ENCODE measurements at regions not wholly inside any gene's neighbourhood (a gene's known extent, or its start where the extent isn't known, plus 50 kb on each side); places are given as distances from the start of the nearest gene placed in this dataset.

DNA sequence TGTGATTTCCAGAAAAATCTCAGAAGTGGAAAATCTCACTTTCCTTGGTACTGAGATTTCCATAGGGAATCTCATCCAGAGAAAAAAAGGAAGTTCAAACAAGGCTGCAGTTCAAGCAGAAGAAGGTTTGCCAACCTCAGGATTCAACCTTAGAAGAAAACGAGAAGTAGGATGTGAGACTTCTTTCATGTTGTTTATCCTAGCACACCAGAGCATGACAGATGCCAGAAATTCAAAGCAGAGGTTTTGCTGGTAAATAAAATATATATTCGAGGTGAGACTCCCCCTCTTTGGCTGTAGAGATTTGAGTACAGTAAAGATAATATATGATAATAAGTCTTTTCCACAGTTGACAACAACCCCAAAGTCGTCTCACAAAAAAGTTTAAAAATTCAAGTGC is 116.9 kb upstream of the SMC2 start:
- intact Hi-C loops (cut with DNase I; ENCODE audit: low total_unique reads): no loop called here
- DNase-seq (ENCODE audit: low spot score in 2 of 2): no peak
- no peak overlapping the region for H3K4me3 ChIP-seq (ENCODE audit: low read depth, poor library complexity, severe bottlenecking)
- 70 to 75% methylated on average over 3 of the region's 3 CpGs for WGBS, 2 donors
- TF ChIP-seq, protein P1, sequence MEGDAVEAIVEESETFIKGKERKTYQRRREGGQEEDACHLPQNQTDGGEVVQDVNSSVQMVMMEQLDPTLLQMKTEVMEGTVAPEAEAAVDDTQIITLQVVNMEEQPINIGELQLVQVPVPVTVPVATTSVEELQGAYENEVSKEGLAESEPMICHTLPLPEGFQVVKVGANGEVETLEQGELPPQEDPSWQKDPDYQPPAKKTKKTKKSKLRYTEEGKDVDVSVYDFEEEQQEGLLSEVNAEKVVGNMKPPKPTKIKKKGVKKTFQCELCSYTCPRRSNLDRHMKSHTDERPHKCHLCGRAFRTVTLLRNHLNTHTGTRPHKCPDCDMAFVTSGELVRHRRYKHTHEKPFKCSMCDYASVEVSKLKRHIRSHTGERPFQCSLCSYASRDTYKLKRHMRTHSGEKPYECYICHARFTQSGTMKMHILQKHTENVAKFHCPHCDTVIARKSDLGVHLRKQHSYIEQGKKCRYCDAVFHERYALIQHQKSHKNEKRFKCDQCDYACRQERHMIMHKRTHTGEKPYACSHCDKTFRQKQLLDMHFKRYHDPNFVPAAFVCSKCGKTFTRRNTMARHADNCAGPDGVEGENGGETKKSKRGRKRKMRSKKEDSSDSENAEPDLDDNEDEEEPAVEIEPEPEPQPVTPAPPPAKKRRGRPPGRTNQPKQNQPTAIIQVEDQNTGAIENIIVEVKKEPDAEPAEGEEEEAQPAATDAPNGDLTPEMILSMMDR (IDR thresholded peaks at IDR 0.05): no peak
- no peak for TF ChIP-seq POLR2A (IDR thresholded peaks at IDR 0.05)

DNA sequence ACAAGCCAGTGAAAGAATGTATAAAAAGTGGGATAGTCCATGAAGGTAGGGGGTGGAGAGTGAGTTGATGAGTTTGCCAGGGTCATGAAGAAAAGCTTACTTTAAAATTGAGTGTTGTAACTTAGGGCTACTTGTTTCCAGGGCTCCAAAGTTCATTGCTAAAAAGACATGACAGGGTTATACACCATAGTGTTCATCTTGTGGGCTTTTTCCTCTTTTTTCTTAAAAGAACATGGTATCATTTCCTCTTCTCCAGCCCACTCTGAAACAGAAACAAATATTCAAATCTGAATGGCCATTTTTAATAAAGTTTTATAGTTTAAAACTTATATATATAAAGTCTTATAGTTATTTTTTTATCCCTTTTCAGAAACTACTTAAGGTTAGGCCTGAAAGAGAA is 115.7 kb upstream of the SMC2 start:
- no peak for DNase-seq (ENCODE audit: low spot score in 2 of 2)
- H3K4me3 ChIP-seq (ENCODE audit: low read depth, poor library complexity, severe bottlenecking): no peak overlapping the region
- no peak for TF ChIP-seq POLR2A (IDR thresholded peaks at IDR 0.05)
- TF ChIP-seq, protein P1 (IDR thresholded peaks at IDR 0.05): no peak
- intact Hi-C loops (cut with DNase I; ENCODE audit: low total_unique reads): no loop called here

DNA sequence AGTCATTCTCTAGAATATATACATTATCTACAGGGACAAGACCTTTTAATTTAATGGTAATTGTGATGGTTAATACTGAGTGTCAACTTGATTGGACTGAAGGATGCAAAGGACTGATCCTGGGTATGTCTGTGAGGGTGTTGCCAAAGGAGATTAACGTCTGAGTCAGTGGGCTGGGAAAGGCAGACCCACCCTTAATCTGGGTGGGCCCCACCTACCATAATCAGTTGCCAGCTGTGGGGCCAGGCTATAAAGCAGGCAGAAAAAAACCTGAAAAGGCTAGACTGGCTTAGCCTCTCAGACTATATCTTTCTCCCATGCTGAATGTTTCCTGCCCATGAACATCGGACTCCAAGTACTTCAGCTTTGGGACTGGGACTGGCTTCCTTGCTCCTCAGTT is 112.2 kb upstream of the SMC2 start:
- no peak for DNase-seq (ENCODE audit: low spot score in 2 of 2)
- no peak overlapping the region for H3K4me3 ChIP-seq (ENCODE audit: low read depth, poor library complexity, severe bottlenecking)
- TF ChIP-seq POLR2A (IDR thresholded peaks at IDR 0.05): no peak
- TF ChIP-seq, protein P1 (IDR thresholded peaks at IDR 0.05): no peak
- intact Hi-C loops (cut with DNase I; ENCODE audit: low total_unique reads): no loop called here
- 55 to 83% methylated on average over 2 of the region's 2 CpGs for WGBS, 2 donors

- intact Hi-C loops (cut with DNase I; ENCODE audit: low total_unique reads): no loop called here
- WGBS, 2 donors: 71 to 88% methylated on average over 1 of the region's 1 CpG
- no peak for DNase-seq (ENCODE audit: low spot score in 2 of 2)
- TF ChIP-seq POLR2A (IDR thresholded peaks at IDR 0.05): no peak
- TF ChIP-seq, protein P1 (IDR thresholded peaks at IDR 0.05): no peak
- H3K4me3 ChIP-seq (ENCODE audit: low read depth, poor library complexity, severe bottlenecking): no peak overlapping the region
Observed at GRCh38 chr9:103985077-103985476, 109.0 kb upstream of the SMC2 start.

DNA sequence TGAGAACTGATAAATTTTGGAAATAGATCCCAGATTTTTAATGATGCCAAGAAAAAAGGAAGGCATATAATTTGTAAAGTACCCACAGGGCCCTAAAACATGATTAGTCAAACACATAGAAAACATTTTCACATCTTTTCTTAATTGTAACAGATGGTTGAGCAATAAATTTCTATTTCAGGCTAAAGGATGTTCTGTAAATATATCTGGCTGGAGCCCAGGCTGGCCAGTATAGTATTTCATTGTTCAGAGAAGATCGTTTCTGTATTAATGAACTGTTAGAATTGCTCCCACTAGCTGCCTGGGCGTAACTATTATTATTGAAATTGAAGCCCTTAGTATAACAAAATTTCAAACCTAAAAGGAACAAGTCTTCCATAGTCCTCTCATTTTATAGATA is 105.3 kb upstream of the SMC2 start:
- intact Hi-C loops (cut with DNase I; ENCODE audit: low total_unique reads): no loop called here
- WGBS, 2 donors: 58% methylated on average over 2 of the region's 2 CpGs
- no peak overlapping the region for H3K4me3 ChIP-seq (ENCODE audit: low read depth, poor library complexity, severe bottlenecking)
- DNase-seq (ENCODE audit: low spot score in 2 of 2): no peak
- TF ChIP-seq, protein P1 (IDR thresholded peaks at IDR 0.05): no peak
- no peak for TF ChIP-seq POLR2A (IDR thresholded peaks at IDR 0.05)

DNA sequence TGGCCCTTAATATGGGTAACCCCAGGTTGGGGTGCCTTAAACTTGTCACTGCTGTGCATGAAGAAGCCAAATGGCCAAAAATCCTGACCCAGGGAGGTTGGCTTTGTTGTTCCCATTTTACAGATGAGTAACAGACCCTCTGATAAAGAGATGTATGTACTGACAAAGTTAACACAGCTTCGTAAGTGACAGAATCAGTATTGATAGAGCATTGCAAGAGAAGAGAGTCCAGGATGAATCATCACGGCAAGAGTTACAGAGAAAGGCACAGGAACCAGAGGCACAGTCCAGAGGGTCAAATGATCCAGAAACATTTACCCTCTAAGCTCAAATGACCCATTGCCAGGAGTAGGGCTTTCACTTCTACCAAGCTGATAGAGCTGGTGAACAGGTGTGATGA is 103.8 kb upstream of the SMC2 start:
- no peak overlapping the region for H3K4me3 ChIP-seq (ENCODE audit: low read depth, poor library complexity, severe bottlenecking)
- TF ChIP-seq POLR2A (IDR thresholded peaks at IDR 0.05): no peak
- TF ChIP-seq, protein P1 (IDR thresholded peaks at IDR 0.05): no peak
- no peak for DNase-seq (ENCODE audit: low spot score in 2 of 2)
- intact Hi-C loops (cut with DNase I; ENCODE audit: low total_unique reads): no loop called here
- 91 to 99% methylated on average over 2 of the region's 2 CpGs for WGBS, 2 donors

Data from lower leg skin (tissue), 4 donors.